Fibroblast of pulmonary artery (primary cell): ENCODE measurements at regions not wholly inside any gene's neighbourhood (a gene's known extent, or its start where the extent isn't known, plus 50 kb on each side); places are given as distances from the start of the nearest gene placed in this dataset.
"Not testable (repeated sequence)": the region's sequence is repeated elsewhere in the genome, so short reads cannot be mapped to it uniquely, and the experiment has no call there.

Experiments
- DNase-seq: peaks from one replicate; pipeline ENCODE4 v3.0.0-alpha.2; 2010; ENCODE audit warnings: low read depth
- H3K4me3 ChIP-seq: replicated peaks from 2 replicates; pipeline ENCODE4 v1.5.1; 2011; ENCODE audit warnings: low read depth, mild to moderate bottlenecking, control low read depth, low read length, moderate library complexity
- TF ChIP-seq, protein P1 (sequence below): IDR thresholded peaks from 2 replicates; pipeline ENCODE4 v1.5.1; 2011; ENCODE audit warnings: mild to moderate bottlenecking, control low read depth, low read length, inconsistent platforms; ENCODE audit errors: missing control alignments

DNA sequence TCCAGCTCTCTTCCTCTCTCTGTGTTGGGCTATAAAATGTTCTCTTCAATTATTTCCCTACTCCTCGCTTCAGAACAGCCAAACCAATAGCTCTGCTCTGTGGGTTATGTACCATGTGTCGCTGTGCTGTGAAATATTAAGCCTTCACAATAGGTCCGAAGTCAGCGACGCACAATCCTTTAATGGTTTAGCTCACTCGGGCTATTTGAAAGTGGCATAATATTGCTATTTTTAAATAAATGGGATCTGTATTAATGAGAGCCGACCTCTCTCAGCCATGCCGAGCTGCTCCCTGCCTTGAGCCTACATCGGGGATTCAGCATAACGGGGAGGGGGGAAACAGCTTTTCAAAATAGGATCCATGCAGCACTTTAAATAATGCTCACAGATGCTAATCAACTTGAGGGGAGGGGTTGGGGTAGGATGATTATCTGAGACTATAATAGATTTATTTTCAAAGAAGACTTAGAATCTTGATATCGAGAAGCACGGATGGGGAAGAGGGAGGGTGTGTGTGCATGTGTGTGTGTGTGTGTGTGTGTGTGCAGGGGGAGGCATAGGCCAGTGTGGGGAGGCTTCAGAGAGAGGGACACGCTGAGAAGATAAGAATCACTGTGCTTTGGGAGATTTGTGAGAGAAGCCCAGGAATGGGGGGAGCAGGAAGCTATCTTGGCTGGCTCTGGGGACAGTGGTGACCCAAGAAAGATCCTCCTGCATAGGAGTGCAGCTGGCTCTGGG is 271.5 kb downstream of the NXPE2 start:
- DNase-seq = no peak
- TF ChIP-seq, protein P1, sequence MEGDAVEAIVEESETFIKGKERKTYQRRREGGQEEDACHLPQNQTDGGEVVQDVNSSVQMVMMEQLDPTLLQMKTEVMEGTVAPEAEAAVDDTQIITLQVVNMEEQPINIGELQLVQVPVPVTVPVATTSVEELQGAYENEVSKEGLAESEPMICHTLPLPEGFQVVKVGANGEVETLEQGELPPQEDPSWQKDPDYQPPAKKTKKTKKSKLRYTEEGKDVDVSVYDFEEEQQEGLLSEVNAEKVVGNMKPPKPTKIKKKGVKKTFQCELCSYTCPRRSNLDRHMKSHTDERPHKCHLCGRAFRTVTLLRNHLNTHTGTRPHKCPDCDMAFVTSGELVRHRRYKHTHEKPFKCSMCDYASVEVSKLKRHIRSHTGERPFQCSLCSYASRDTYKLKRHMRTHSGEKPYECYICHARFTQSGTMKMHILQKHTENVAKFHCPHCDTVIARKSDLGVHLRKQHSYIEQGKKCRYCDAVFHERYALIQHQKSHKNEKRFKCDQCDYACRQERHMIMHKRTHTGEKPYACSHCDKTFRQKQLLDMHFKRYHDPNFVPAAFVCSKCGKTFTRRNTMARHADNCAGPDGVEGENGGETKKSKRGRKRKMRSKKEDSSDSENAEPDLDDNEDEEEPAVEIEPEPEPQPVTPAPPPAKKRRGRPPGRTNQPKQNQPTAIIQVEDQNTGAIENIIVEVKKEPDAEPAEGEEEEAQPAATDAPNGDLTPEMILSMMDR = no peak

DNA sequence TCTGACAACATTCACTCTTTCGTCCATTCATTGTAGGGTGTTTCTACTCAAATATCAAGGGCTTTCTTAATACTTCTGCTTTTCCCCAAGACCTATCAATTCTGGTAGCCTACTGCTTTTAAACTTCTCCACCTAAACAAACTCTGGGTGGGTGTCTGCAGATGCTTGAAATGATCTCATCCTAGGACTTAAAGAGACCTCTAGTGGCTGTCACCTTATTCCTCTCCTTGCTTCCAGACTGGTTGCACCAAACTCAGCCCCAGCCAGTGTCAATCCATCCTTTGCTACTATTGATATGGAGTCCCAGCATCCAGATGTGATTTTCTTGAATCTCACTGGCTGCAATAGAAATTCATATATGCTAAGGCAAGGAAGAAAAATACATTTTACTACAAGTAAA is 274.7 kb downstream of the NXPE2 start:
- H3K4me3 ChIP-seq = no peak overlapping the region
- no peak for DNase-seq
- TF ChIP-seq, protein P1 = no peak

More for the DNA sequence above, 271.5 kb downstream of the NXPE2 start:
- no peak overlapping the region for H3K4me3 ChIP-seq

DNA sequence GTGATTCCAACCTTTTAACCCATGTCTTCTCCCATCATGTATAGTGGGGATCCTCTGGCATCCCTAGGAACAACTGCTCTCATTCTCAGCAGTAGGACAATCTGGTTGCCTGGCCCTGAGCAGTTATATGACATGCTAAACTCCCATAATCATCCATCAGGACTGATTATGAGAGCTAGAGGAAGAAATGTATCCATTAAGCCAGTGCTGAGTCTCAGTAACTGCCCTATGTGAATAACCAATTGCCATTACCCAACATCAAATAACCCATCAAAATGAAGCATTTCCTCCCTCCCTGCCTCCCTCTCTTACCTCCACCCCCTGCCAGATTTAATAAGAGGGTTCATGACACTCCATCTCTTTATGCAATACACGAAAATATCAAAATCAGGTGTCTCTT is 277.6 kb downstream of the NXPE2 start:
- TF ChIP-seq, protein P1 = no peak
- H3K4me3 ChIP-seq = no peak overlapping the region
- DNase-seq = no peak

DNA sequence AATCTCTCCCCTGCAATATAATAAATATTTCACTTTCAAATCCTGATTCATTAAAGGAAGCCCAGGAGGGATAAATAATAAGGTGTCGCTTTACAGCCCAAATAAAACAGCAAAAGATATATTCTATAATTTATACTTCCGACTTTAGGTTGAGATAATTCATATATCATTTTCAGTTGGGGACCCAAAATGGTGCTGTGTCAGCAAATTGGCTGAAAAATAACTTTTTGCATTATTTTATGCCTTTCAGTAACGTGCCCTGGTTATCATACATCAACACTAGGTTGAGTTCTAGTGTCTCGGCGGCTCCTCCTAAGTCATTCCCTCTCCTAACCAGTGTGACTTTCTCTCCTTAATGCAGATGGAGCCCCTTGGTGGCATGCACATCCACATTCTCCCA is 278.2 kb downstream of the NXPE2 start:
- no peak overlapping the region for H3K4me3 ChIP-seq
- DNase-seq = no peak
- TF ChIP-seq, protein P1 = no peak

DNA sequence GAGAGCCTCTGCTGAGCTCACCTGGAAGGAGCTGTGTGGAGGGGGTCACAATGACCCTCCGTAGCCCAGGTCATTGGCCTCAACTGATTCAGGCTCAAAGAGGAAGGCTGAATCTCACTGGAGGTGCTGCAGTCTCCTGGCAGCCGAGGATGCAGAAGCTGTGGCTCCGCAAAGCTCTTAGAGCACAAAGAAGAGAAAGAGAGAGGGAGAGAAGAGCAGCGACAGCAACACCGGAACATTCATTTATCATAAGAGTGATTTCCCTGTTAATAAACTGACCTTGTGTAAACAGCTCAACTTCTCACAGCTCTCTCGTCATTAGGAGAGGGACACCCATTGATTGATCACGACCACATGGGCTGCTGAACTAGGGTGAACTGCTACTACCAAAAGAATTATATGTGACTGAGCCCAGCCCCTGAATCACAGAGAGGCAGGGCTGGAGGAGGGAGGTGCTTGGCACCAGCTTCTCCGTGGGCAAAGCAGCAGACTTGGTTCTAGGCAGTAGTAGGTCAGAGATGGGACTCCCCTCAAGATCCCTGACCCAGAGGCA is 281.7 kb downstream of the NXPE2 start:
- no peak for DNase-seq
- H3K4me3 ChIP-seq = no peak overlapping the region
- TF ChIP-seq, protein P1 = no peak

DNA sequence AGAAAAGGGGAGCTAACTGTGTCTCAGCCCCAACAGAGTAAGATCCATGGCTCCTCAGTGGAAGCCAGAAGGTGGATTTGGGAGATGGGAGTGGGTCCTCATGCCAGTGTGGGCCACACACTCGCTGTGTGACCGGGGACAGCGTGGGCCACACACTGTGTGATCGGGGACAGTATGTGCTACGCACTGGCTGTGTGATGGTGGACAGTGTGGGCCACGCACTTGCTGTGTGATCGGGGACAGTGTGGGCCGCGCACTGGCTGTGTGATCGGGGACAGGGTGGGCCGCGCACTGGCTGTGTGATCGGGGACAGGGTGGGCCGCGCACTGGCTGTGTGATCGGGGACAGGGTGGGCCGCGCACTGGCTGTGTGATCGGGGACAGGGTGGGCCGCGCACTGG is 282.5 kb downstream of the NXPE2 start:
- not testable (repeated sequence) for H3K4me3 ChIP-seq, DNase-seq

DNA sequence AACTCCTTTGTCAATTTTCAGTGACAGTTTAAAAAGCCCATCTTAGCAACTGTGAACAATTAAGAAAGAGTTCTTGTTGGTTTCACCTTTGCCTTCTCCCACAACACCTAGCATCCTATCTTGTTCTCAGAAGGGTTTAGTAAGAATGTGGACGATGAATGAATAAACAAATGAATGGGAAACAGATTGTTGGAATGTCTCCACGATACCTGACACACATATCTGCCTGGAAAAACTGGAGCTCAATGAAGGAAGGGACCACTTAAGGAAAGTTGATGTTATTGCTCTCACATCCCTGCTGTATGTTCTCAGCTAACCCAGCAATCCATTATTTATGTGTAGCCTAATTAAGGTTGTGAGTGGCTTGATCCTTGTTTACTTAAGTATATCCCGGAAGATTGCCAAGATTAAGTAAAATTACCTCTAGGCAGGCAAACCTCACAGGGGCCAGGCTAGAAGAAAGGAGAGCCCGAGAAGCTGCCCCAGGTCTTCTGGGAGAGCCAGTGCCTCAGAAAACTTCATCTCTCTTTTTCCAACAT is 286.4 kb downstream of the NXPE2 start:
- TF ChIP-seq, protein P1 = no peak
- no peak overlapping the region for H3K4me3 ChIP-seq
- DNase-seq = no peak
